ENCODE measurements at regions not wholly inside any gene's neighbourhood (a gene's known extent, or its start where the extent isn't known, plus 50 kb on each side); places are given as distances from the start of the nearest gene placed in this dataset.

- no peak for TF ChIP-seq TAF1 (IDR thresholded peaks at IDR 0.05; ENCODE audit: borderline replicate concordance, insufficient read depth, low read length)
- no peak for TF ChIP-seq FOXP2 (optimal IDR thresholded peaks at IDR 0.05; ENCODE audit: borderline replicate concordance, extremely low read depth, extremely low read length, insufficient read depth)
- TF ChIP-seq REST (IDR thresholded peaks at IDR 0.05; ENCODE audit: insufficient read depth in 1 of 2, low read depth in 2 of 2, low read length in 2 of 2) = no peak
These were observed 337.6 kb upstream of the HSF2 start for GRCh38 chr6:122061855-122062254.

- TF ChIP-seq FOXP2 (optimal IDR thresholded peaks at IDR 0.05; ENCODE audit: borderline replicate concordance, extremely low read depth, extremely low read length, insufficient read depth) = no peak
- no peak for TF ChIP-seq TAF1 (IDR thresholded peaks at IDR 0.05; ENCODE audit: borderline replicate concordance, insufficient read depth, low read length)
- TF ChIP-seq POLR2AphosphoS5 (IDR thresholded peaks at IDR 0.05; ENCODE audit: low read depth, low read length) = no peak
- no peak for TF ChIP-seq SIN3A (IDR thresholded peaks at IDR 0.05; ENCODE audit: borderline replicate concordance, insufficient read depth, low read length)
- no peak for TF ChIP-seq REST (IDR thresholded peaks at IDR 0.05; ENCODE audit: insufficient read depth in 1 of 2, low read depth in 2 of 2, low read length in 2 of 2)
These were observed 336.4 kb upstream of the HSF2 start for GRCh38 chr6:122063076-122063475.

- TF ChIP-seq SIN3A (IDR thresholded peaks at IDR 0.05; ENCODE audit: borderline replicate concordance, insufficient read depth, low read length) = no peak
- TF ChIP-seq FOXP2 (optimal IDR thresholded peaks at IDR 0.05; ENCODE audit: borderline replicate concordance, extremely low read depth, extremely low read length, insufficient read depth) = no peak
- no peak for TF ChIP-seq TAF1 (IDR thresholded peaks at IDR 0.05; ENCODE audit: borderline replicate concordance, insufficient read depth, low read length)
- TF ChIP-seq POLR2AphosphoS5 (IDR thresholded peaks at IDR 0.05; ENCODE audit: low read depth, low read length) = no peak
These were observed 335.7 kb upstream of the HSF2 start for GRCh38 chr6:122063761-122064160.

- TF ChIP-seq FOXP2 (optimal IDR thresholded peaks at IDR 0.05; ENCODE audit: borderline replicate concordance, extremely low read depth, extremely low read length, insufficient read depth) = no peak
- no peak for TF ChIP-seq TAF1 (IDR thresholded peaks at IDR 0.05; ENCODE audit: borderline replicate concordance, insufficient read depth, low read length)
- no peak for TF ChIP-seq SIN3A (IDR thresholded peaks at IDR 0.05; ENCODE audit: borderline replicate concordance, insufficient read depth, low read length)
- no peak for TF ChIP-seq REST (IDR thresholded peaks at IDR 0.05; ENCODE audit: insufficient read depth in 1 of 2, low read depth in 2 of 2, low read length in 2 of 2)
- no peak for TF ChIP-seq POLR2AphosphoS5 (IDR thresholded peaks at IDR 0.05; ENCODE audit: low read depth, low read length)
These were observed 333.3 kb upstream of the HSF2 start for GRCh38 chr6:122066200-122066599.

- TF ChIP-seq POLR2AphosphoS5 (IDR thresholded peaks at IDR 0.05; ENCODE audit: low read depth, low read length) (no peak), SIN3A (IDR thresholded peaks at IDR 0.05; ENCODE audit: borderline replicate concordance, insufficient read depth, low read length) (no peak), FOXP2 (optimal IDR thresholded peaks at IDR 0.05; ENCODE audit: borderline replicate concordance, extremely low read depth, extremely low read length, insufficient read depth) (no peak), TAF1 (IDR thresholded peaks at IDR 0.05; ENCODE audit: borderline replicate concordance, insufficient read depth, low read length) (no peak), REST (IDR thresholded peaks at IDR 0.05; ENCODE audit: insufficient read depth in 1 of 2, low read depth in 2 of 2, low read length in 2 of 2) (no peak)
These were observed 331.1 kb upstream of the HSF2 start for GRCh38 chr6:122068291-122068769.

All from PFSK-1 (cell line).